Erythroblast (primary cell): ENCODE measurements at regions not wholly inside any gene's neighbourhood (a gene's known extent, or its start where the extent isn't known, plus 50 kb on each side); places are given as distances from the start of the nearest gene placed in this dataset.

Experiments
- GATA1 ChIP-seq: IDR thresholded peaks from 2 replicates; pipeline ENCODE4 v1.6.1; 2011; ENCODE audit warnings: low read depth, mild to moderate bottlenecking, control low read depth, low read length, moderate library complexity
- POLR2A ChIP-seq: IDR thresholded peaks from 2 replicates; pipeline ENCODE4 v1.6.1; 2011; ENCODE audit warnings: mild to moderate bottlenecking, low read length

DNA sequence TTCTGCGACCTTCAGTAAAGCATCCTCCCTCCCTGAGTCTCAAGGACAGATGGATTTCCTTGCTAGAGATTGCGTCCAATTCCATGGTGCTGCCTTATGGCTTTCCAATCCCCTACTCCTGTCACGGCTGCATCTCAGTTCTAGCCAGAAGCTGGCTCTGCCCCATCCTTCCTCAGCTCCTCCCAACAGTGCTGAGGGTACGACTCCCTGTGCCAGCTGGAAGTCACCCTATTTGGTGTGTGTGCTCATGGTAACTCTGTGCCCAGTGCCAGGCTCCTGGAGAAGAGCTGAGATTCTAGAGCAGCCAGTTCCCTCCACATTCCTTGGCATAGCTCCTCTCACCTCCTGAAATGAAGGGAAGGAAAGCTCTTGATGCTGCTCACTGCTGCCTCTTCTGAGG, 185.0 kb upstream of the PODXL start:
- TF ChIP-seq POLR2A (no peak), GATA1 (no peak)
